GM21528 (cell line): ENCODE measurements at regions not wholly inside any gene's neighbourhood (a gene's known extent, or its start where the extent isn't known, plus 50 kb on each side); places are given as distances from the start of the nearest gene placed in this dataset.

Experiments
- ATAC-seq: cut with Tn5 transposase; IDR thresholded peaks from one replicate; pipeline ENCODE4 v1.9.1; 2021; ENCODE audit warnings: mild to moderate bottlenecking, moderate library complexity; ENCODE audit not compliant: unreplicated experiment, low FRiP score

- ATAC-seq = no peak
Measured at GRCh38 chr7:106797937-106798336, 67.1 kb upstream of the PIK3CG start.

GRCh38 chr7:106802589-106802988 lies 62.5 kb upstream of the PIK3CG start:
- no peak for ATAC-seq

GRCh38 chr7:106806556-106806955 lies 58.5 kb upstream of the PIK3CG start:
- ATAC-seq = no peak

GRCh38 chr7:106807474-106807873 lies 57.6 kb upstream of the PIK3CG start:
- no peak for ATAC-seq

GRCh38 chr7:106808967-106809635 lies 56.0 kb upstream of the PIK3CG start:
- no peak for ATAC-seq

- ATAC-seq = no peak
Measured at GRCh38 chr7:106811472-106811871, 53.6 kb upstream of the PIK3CG start.

GRCh38 chr7:106812027-106812643 lies 52.9 kb upstream of the PIK3CG start:
- ATAC-seq = no peak

- ATAC-seq = no peak
Measured at GRCh38 chr7:106813705-106814305, 51.3 kb upstream of the PIK3CG start.

- no peak for ATAC-seq
Measured at GRCh38 chr7:106814887-106815286, 50.2 kb upstream of the PIK3CG start.
